Fibroblast of lung (primary cell): ENCODE measurements at regions not wholly inside any gene's neighbourhood (a gene's known extent, or its start where the extent isn't known, plus 50 kb on each side); places are given as distances from the start of the nearest gene placed in this dataset.

ENCODE experiments used
- DNase-seq, 2 donors: peaks; one replicate each; pipeline versions ENCODE4 v3.0.0 to v3.0.0-alpha.2; 2010; ENCODE audit warnings: low read depth in 2 of 2
- H2AFZ ChIP-seq: 2 replicates; pipeline ENCODE4 v1.5.1; 2012; ENCODE audit warnings: low read length, control low read depth, inconsistent platforms
- H3K27ac ChIP-seq: 2 replicates; pipeline ENCODE4 v1.5.1; 2011; ENCODE audit warnings: low read length, control low read depth; ENCODE audit not compliant: insufficient read depth
- H3K27me3 ChIP-seq: 2 replicates; pipeline ENCODE4 v1.5.1; 2011; ENCODE audit warnings: mild to moderate bottlenecking, low read length; ENCODE audit not compliant: control insufficient read depth, insufficient read depth
- H3K36me3 ChIP-seq: 2 replicates; pipeline ENCODE4 v1.5.1; 2011; ENCODE audit warnings: low read length; ENCODE audit not compliant: control insufficient read depth, insufficient read depth
- H3K4me1 ChIP-seq: 2 replicates; pipeline ENCODE4 v1.5.1; 2011; ENCODE audit warnings: low read length; ENCODE audit not compliant: control insufficient read depth, insufficient read depth; ENCODE audit errors: extremely low read depth
- H3K4me2 ChIP-seq: 2 replicates; pipeline ENCODE4 v1.5.1; 2011; ENCODE audit warnings: low read length, control low read depth; ENCODE audit not compliant: insufficient read depth; ENCODE audit errors: extremely low read depth
- H3K4me3 ChIP-seq, 4 experiments: fragments of 200-600 bp in 1 of 4; sonication (generic) in 1 of 4; replicated peaks in 1 of 4; 2 replicates each; pipeline ENCODE4 v1.5.1; 2011 to 2016; ENCODE audit warnings: low read length in 4 of 4, low read depth in 3 of 4, mild to moderate bottlenecking in 3 of 4, control low read depth in 2 of 4, inconsistent platforms in 1 of 4, mixed read lengths in 1 of 4; ENCODE audit not compliant: insufficient read depth in 1 of 4; ENCODE audit errors: control extremely low read depth in 1 of 4
- H3K79me2 ChIP-seq: 2 replicates; pipeline ENCODE4 v1.5.1; 2012; ENCODE audit warnings: mild to moderate bottlenecking, low read length, inconsistent platforms; ENCODE audit not compliant: control insufficient read depth, insufficient read depth
- H3K9ac ChIP-seq: 2 replicates; pipeline ENCODE4 v1.5.1; 2011; ENCODE audit warnings: mild to moderate bottlenecking, low read length, control low read depth; ENCODE audit not compliant: insufficient read depth
- H3K9me3 ChIP-seq: 2 replicates; pipeline ENCODE4 v1.5.1; 2012; ENCODE audit warnings: low read depth, low read length; ENCODE audit not compliant: control insufficient read depth, insufficient read depth
- H4K20me1 ChIP-seq: 2 replicates; pipeline ENCODE4 v1.5.1; 2011; ENCODE audit warnings: low read length; ENCODE audit not compliant: control insufficient read depth, insufficient read depth; ENCODE audit errors: extremely low read depth
- CTCF ChIP-seq, 2 donors: IDR thresholded peaks in 1 of 2; conservative IDR thresholded peaks in 1 of 2; 1 replicate in 1 of 2; 2 replicates in 1 of 2; pipeline ENCODE4 v1.5.1; 2011 to 2012; ENCODE audit warnings: low read length in 2 of 2, control low read depth in 1 of 2, inconsistent platforms in 1 of 2, low read depth in 1 of 2, mild to moderate bottlenecking in 1 of 2
- EZH2 ChIP-seq: IDR thresholded peaks from 2 replicates; pipeline ENCODE4 v1.5.1; 2012; ENCODE audit warnings: low read length, control low read depth, mild to moderate bottlenecking; ENCODE audit errors: missing control alignments

- no peaks in the 10 kb centered on the region for H4K20me1 ChIP-seq
- TF ChIP-seq CTCF (conservative IDR thresholded peaks at IDR 0.05 in 1 of 2, IDR thresholded peaks at IDR 0.05 in 1 of 2; ENCODE audit: low read depth in 1 of 2, low read length in 2 of 2): no peak
- no peak for TF ChIP-seq EZH2
- no peaks in the 10 kb centered on the region for H3K9me3 ChIP-seq
- H3K27ac ChIP-seq: no peak overlapping the region
- H3K79me2 ChIP-seq: no peaks in the 10 kb centered on the region
- no peak overlapping the region for H3K9ac ChIP-seq
- no peaks in the 10 kb centered on the region for H3K27me3 ChIP-seq
- no peak overlapping the region for H3K4me2 ChIP-seq
- H2AFZ ChIP-seq: no peak overlapping the region
- H3K4me1 ChIP-seq: peaks cover 2% of the 10 kb centered on the region
- H3K4me3 ChIP-seq: no peak overlapping the region
- no peaks in the 10 kb centered on the region for H3K36me3 ChIP-seq
- DNase-seq: no peak
Observed at GRCh38 chr12:28868414-28868813, 280.7 kb upstream of the FAR2 start.

- no peak overlapping the region for H3K27ac ChIP-seq
- H3K9me3 ChIP-seq: no peaks in the 10 kb centered on the region
- no peak overlapping the region for H2AFZ ChIP-seq
- no peaks in the 10 kb centered on the region for H4K20me1 ChIP-seq
- no peak overlapping the region for H3K9ac ChIP-seq
- DNase-seq: peak; percentile 66 to 97
- peaks cover 2% of the 10 kb centered on the region for H3K4me1 ChIP-seq
- TF ChIP-seq CTCF (conservative IDR thresholded peaks at IDR 0.05 in 1 of 2, IDR thresholded peaks at IDR 0.05 in 1 of 2; ENCODE audit: low read depth in 1 of 2, low read length in 2 of 2) (no peak), EZH2 (no peak)
- H3K36me3 ChIP-seq: no peaks in the 10 kb centered on the region
- H3K4me3 ChIP-seq: no peak overlapping the region
- H3K27me3 ChIP-seq: no peaks in the 10 kb centered on the region
- H3K4me2 ChIP-seq: no peak overlapping the region
- H3K79me2 ChIP-seq: no peaks in the 10 kb centered on the region
Observed at GRCh38 chr12:28869197-28869596, 279.9 kb upstream of the FAR2 start.

GRCh38 chr12:28870839-28871440 lies 278.1 kb upstream of the FAR2 start:
- H3K27me3 ChIP-seq: no peaks in the 10 kb centered on the region
- H3K9me3 ChIP-seq: no peaks in the 10 kb centered on the region
- peak; percentile 14 to 45 for DNase-seq
- no peaks in the 10 kb centered on the region for H3K79me2 ChIP-seq
- no peak overlapping the region for H2AFZ ChIP-seq
- TF ChIP-seq EZH2: no peak
- no peak for TF ChIP-seq CTCF (conservative IDR thresholded peaks at IDR 0.05 in 1 of 2, IDR thresholded peaks at IDR 0.05 in 1 of 2; ENCODE audit: low read depth in 1 of 2, low read length in 2 of 2)
- H3K9ac ChIP-seq: no peak overlapping the region
- H3K36me3 ChIP-seq: no peaks in the 10 kb centered on the region
- peaks cover 2% of the 10 kb centered on the region for H3K4me1 ChIP-seq
- no peaks in the 10 kb centered on the region for H4K20me1 ChIP-seq
- no peak overlapping the region for H3K4me2 ChIP-seq
- H3K27ac ChIP-seq: no peak overlapping the region
- no peak overlapping the region for H3K4me3 ChIP-seq
